HG03039 (cell line): ENCODE measurements at regions not wholly inside any gene's neighbourhood (a gene's known extent, or its start where the extent isn't known, plus 50 kb on each side); places are given as distances from the start of the nearest gene placed in this dataset.
"Not testable (repeated sequence)": the region's sequence is repeated elsewhere in the genome, so short reads cannot be mapped to it uniquely, and the experiment has no call there.

Experiments
- ATAC-seq: cut with Tn5 transposase; IDR thresholded peaks from one replicate; pipeline ENCODE4 v1.9.1; 2021; ENCODE audit warnings: mild to moderate bottlenecking, moderate library complexity; ENCODE audit not compliant: unreplicated experiment

GRCh38 chr6:21874372-21874771 lies 280.8 kb downstream of the SOX4 start:
- ATAC-seq, result no peak

DNA sequence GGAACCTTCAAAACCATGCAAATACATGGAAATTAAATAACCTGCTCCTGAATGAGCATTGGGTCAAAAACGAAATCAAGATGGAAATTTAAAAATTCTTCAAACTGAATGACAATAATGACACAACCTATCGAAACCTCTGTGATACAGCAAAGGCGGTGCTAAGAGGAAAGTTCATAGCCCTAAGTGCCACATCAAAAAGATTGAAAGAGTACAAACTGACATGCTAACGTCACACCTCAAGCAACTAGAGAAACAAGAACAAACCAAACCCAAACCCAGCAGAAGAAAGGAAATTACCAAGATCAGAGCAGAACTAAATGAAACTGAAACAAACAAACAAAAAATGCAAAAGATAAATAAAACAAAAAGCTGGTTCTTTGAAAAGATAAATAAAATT lies 283.5 kb downstream of the SOX4 start:
- not testable (repeated sequence) for ATAC-seq

GRCh38 chr6:21880249-21880648 lies 286.7 kb downstream of the SOX4 start:
- not testable (repeated sequence) for ATAC-seq

DNA sequence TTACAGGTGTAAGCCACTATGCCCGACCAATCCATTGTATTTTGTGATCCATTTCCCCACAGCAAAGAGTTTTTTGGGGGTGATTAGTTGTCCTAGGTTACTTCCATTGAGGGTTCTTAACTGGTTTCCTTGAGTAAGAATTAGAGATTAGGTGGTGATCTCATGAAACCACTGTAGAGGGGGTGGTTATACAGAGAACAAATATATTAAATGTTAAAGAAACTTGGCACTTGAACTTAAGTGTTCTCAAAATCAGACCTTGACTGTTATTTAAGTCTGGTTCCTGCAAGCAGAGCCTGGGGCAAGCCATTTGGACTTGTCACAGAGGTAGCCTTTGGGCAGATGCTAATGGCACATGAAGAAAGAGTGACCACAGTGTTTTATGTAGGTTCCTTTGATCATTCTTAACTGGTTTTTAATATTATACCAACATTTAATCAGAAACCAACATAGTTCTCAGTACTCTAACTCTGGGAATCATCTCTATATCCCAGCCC lies 288.5 kb downstream of the SOX4 start:
- ATAC-seq, result no peak

DNA sequence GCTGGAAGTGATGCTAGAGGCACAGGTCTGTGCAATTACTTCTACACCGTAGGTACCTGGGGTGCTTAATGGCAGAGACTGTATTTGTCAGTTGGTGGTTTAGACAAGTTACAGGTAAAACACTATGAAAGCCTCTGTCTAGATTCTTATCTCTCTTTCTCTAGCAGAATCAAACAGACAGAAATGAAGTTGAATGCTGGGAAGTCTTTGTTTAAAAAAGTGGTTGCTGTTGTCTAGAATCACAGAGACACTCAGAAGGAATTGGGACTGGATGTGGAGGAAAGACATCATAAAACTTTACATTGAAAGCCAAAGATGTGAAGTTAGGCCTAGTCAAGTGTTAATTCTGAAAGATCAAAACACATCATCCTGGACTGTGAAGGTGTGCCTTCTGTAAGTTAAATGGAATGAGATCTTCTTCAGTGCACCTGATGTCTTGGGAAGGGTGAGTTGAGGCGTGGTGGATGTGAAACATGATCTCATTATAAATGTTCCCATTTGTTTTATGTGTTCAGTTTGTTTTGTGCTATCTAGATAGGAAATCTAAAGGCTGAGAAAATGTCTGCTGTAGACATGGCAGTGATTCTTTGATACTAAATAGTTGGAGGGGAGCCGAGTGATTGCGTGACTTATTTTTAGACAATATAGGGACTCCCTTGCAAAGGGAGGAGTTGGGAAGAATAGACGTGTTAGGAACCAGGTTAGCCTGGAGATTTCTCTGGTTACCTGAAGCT lies 290.2 kb downstream of the SOX4 start:
- no peak for ATAC-seq

DNA sequence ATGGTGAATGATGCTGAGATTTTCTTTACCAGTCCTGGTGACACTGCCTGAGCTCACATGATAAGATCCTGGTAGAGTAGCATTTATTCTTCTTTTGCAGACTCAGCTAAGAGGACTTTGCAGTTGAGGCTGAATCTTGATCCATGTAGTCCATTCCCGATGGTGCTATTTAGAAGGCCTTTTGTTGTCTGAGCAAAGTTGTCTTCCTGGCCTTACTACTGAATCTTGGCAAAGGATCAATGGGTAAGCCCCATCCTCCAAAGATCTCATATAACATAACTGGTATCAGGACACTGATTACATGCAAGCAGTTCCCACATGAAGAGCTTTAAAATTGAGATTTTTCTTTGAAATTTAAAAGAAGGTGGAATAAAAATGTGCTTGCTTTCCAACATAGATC lies 291.6 kb downstream of the SOX4 start:
- ATAC-seq, result no peak

DNA sequence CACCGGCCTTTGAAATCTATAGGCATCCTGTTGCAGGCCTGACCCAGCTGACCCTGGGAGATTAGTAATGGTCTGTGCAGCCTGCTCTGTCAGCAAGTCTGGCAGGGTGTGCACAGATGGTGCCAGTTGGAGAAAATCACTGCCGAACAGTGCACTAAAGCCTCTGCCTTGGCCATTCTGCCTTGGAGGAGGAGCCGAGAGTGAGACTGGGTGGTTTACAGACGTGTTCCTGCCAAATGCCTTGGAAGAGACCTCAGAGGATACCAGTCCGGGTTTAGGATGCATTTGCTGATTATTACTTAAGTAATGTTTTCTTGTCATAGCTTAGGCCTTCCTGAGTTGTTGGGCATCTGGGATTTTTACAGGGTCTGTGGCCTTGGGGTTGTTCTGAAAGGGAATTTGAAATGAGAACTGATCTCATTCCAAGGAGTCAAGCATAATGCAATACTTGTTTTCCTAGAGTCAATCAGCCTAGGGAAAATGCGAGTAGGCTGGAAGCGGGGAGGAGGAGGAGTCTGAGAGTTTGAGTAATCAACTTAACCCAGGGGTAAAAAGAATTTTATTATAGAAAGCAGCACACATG lies 292.1 kb downstream of the SOX4 start:
- ATAC-seq, result no peak

DNA sequence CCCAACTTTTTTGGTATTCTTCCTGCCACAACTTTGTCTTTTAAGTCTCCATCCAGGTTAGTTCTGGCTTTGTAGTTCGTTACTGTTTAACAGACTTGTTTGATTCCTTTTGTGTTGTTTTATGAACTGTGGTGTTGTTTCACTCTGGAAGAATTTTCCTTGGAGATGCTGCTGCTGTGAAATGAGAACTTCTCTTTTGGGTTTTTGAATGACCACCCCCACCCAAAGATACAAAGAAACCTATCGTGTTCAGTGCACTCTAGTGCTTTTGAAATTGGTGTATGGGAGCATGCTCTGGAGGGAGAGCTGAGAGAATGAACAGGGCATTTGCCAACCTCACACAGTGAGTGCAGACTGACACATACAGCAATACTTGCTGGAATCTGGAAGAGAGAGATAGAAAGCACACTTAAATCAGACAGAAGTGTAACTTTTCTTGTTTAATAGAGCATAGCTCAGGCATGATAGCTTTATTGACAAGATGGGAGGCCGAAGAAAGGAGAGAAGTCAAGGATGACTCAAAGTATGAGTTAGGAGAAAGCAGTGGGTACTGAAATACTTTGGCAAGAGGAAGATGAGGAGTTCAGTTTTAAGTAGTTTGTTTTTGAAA lies 293.1 kb downstream of the SOX4 start:
- no peak for ATAC-seq

DNA sequence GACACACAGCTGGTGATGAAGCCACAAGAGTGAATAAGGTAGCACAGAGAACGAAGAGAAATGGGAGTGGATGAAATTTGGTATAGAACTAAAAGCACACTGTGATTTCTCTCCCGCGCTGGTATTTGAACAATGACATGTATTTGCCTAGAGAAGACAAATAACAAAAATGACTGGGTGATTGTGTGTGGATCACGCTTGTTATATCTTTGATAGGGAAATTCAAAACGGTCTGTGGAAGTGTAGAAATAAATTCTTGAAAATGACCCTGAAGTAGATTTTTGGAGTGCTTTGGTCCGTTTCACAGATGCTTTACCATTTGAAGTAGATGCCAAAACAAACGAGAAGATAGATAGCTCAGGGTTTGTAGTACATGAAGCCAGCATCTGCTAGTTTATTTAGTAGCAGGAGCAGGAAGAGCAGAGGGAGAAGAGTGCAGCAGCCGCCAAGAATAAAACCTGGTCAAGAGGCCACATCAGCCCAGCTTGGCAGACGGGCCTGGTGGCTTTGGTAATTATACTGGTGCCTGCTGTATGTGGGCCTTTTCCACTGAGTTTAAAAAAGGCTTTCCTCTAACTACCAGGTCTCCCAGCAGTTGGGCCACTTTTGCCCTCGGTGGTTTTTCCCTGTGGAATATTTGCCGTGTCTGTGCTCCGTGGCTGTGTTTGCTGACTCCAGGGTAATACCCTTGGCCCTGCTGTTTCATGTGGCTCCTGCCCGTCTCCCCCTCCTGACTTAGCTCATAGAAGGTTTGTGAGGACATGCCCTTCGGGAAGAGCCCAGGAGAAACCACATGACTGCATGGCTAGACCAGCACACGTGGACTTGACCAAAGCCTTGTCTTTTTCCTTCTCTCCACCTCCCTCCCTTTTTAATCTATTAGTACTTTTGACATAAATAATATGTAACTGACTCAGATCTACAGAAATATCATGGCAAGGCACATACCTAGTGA lies 294.0 kb downstream of the SOX4 start:
- no peak for ATAC-seq

DNA sequence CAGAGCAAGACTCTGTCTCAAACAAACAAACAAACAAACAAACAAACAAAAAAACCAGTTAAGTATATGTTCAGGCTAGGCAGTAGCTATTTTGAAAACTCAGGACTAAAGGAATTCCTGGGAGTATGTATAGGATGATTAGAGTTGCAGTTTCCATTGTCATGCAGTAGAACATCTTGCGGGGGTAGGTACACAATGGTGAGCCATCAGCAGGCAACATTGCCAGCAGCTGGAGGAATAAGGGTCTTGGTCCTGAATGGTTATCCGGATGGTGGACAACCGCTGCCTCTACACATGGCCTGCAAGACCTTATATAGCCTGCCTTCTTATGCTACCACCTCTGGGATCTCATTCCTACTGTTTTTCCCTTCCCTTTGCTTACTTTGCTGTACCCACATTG lies 297.5 kb downstream of the SOX4 start:
- ATAC-seq, result no peak

DNA sequence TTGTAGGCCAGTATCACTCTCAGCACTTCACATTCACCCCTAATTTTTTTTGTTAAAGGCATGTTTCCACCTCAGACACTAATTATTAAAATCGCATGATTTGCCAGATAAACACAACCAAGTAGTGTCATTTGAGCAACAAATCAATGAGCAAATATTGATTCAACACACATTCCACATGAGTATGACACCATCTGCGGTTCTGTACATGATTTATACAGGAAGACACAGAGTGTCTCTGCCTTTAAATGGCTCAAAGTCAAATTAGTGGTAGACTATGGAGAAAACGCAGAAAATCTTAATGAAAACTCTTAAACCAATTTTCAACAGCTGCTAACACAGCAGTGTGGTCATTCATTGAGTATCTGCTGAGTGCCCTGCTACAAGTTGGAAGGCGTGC lies 300.2 kb downstream of the SOX4 start:
- no peak for ATAC-seq

DNA sequence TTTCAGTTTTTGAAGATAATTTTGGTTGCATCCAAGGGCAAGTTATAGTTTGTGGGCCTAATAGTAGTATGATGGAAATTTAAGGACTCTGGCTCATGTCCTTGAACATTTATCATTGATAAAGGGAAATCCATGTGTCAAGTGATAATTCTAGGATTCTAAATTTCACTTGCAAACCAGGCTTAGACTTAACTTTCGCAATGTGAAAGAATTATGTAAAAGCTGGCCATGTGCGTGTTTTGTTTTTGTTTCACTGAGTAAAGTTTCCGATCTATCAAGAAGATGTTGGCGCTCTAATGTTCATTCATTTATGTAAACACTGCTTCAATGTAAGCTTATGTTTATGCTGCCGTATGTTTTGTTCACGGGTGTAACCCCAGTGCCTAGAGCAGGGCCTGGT lies 302.0 kb downstream of the SOX4 start:
- no peak for ATAC-seq

DNA sequence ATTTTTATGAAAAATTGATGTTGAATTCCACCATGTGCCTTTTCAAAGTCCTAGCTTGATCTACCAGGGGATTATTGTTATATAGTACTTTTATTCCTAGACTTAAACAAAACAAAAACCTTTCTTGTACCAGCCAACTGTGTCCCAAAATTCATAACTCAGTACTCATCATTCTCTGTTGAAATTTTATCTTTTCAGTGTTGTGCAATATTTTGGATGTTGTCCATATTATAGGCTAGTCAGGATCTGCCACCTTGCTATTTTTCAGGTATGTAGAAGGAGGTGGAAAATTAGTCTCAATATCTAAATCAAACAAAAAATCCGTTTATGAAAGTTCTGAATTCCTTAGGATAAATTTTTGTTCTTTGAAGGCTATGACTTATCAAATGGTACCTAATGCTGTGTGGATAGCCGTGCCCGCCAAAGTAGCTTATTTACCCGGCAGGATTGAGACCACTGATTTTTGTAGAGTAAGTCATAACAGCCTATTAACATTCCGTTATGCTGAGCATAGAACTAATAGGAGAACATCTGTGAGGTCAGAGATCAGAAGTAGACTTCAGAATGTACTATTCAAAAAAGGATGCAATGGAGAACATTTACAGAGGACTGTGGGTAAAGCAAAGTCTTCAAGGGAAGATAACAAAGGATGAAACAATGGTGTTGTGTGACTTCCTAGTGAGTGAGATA lies 304.7 kb downstream of the SOX4 start:
- ATAC-seq, result no peak

GRCh38 chr6:21899708-21900107 lies 306.2 kb downstream of the SOX4 start:
- ATAC-seq, result no peak

- ATAC-seq, result no peak
Measured at GRCh38 chr6:21900730-21901129, 307.2 kb downstream of the SOX4 start.

- ATAC-seq, result no peak
Measured at GRCh38 chr6:21902628-21903169, 309.1 kb downstream of the SOX4 start.

- no peak for ATAC-seq
Measured at GRCh38 chr6:21905531-21905930, 312.0 kb downstream of the SOX4 start.

- no peak for ATAC-seq
Measured at GRCh38 chr6:21906826-21907225, 313.3 kb downstream of the SOX4 start.

- ATAC-seq, result no peak
Measured at GRCh38 chr6:21907291-21907690, 313.7 kb downstream of the SOX4 start.

DNA sequence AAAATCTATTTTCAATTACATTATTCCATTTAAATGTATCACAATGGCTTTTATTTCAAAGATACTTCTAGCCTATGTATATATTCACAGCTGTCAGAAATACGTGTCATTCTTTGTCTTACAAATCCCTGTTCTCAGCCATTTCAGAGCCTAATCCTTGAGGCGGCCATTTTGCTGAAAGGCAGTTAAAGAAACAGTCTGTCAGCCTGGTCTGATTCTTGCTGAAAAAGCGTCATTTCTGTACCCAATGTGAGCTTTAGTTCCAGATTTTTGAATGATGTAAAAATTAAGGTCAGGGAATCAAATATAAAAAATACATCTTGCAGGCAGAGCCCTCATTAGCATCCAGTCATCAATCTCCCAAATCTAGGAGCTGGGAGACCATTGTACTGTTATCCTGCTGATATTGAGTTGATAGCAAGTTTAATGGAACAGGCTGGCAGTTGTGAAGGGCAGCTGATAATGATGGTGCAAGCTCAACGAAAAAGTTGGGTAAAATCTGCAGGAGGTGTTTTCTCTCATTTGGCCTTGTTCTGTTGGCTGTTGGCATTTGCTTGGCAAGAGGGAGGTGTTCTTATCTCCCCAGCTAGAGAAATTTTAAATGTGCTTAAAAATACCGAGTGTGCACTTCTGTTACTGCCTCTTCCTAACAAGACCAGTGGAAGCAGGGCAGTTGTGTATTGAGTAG lies 314.8 kb downstream of the SOX4 start:
- ATAC-seq, result no peak
